SU-DHL-6 (cell line): ENCODE measurements at regions not wholly inside any gene's neighbourhood (a gene's known extent, or its start where the extent isn't known, plus 50 kb on each side); places are given as distances from the start of the nearest gene placed in this dataset.

ENCODE experiments used
- EZH2phosphoT487 ChIP-seq: fragments of 200-600 bp; sonication (generic), shearing (Covaris generic); conservative IDR thresholded peaks from 2 replicates; pipeline ENCODE4 v1.6.1; 2018; ENCODE audit warnings: mild to moderate bottlenecking, antibody characterized with exemption, low read length, moderate library complexity, mixed read lengths
- TF ChIP-seq, protein P1 (sequence below): fragments of 200-600 bp; sonication (generic); IDR thresholded peaks from one replicate; pipeline ENCODE4 v1.5.1; 2017; ENCODE audit warnings: antibody characterized with exemption, mild to moderate bottlenecking, low read length, moderate library complexity; ENCODE audit not compliant: insufficient read depth, poor library complexity, severe bottlenecking

DNA sequence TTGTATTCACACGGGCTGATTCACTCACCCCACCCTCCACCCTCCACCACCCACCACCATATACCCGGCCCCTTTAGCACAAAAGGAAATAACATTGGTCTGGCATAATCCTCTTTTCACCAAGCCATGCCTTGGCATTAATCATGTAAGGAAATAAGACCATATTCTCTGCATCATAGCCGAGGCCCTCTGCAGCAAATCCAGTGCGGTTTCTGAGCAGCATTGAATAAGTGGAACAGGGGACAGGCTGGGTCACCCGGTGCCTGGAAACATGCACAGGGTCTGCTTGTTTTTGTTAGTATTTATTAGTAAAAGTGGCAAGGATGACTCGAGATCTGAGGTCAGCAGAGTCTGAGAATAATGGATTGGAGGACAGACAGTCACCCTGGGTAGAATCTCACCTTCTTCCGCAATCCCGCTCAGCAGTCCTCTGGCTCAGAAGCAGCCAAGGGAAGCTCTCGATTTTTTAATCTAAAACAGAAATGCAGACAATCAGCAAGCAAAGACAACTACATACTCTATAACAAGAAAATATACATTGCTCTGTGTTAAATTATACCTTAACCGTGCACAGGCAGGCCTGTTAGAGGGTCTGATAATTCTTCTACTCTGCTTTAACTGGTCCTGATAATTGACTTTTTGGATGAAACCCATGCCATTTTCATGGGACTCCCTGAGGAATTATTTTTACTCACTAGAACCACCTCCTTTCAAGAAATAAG lies 52.4 kb upstream of the CDC42BPA start:
- TF ChIP-seq, protein P1, sequence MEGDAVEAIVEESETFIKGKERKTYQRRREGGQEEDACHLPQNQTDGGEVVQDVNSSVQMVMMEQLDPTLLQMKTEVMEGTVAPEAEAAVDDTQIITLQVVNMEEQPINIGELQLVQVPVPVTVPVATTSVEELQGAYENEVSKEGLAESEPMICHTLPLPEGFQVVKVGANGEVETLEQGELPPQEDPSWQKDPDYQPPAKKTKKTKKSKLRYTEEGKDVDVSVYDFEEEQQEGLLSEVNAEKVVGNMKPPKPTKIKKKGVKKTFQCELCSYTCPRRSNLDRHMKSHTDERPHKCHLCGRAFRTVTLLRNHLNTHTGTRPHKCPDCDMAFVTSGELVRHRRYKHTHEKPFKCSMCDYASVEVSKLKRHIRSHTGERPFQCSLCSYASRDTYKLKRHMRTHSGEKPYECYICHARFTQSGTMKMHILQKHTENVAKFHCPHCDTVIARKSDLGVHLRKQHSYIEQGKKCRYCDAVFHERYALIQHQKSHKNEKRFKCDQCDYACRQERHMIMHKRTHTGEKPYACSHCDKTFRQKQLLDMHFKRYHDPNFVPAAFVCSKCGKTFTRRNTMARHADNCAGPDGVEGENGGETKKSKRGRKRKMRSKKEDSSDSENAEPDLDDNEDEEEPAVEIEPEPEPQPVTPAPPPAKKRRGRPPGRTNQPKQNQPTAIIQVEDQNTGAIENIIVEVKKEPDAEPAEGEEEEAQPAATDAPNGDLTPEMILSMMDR: no peak
- TF ChIP-seq EZH2phosphoT487: no peak
